A549 (cell line): ENCODE measurements at regions not wholly inside any gene's neighbourhood (a gene's known extent, or its start where the extent isn't known, plus 50 kb on each side); places are given as distances from the start of the nearest gene placed in this dataset.

Experiments used
- ATAC-seq, 2 experiments: fragments of 200-7000 bp in 1 of 2; fragments of >200 bp in 1 of 2; cut with Nextera tagmentation in 1 of 2; cut with Tn5 transposase in 1 of 2; 3 replicates each; pipeline versions ENCODE4 v1.8.0 to v1.9.1; 2018 to 2020; ENCODE audit warnings: mild to moderate bottlenecking in 1 of 2, moderate library complexity in 1 of 2
- CTCF ChIA-PET: fragments of 300-600 bp; sonication (Branson Sonifier 250); formaldehyde crosslinking; extraction: SDS; loops from one replicate; lab custom pipeline; 2021; ENCODE audit warnings: antibody characterized with exemption, inconsistent platforms; lab: Yijun Ruan, JAX
- POLR2A ChIA-PET: fragments of 350-600 bp; formaldehyde crosslinking; extraction: SDS; loops from one replicate; lab custom pipeline; 2021; ENCODE audit warnings: antibody characterized with exemption, inconsistent platforms; lab: Yijun Ruan, JAX
- DNase-seq, 2 experiments: peaks; one replicate each; pipeline versions ENCODE4 v3.0.0 to v3.0.0-alpha.2; 2011 to 2016; ENCODE audit warnings: low read depth in 1 of 2, low spot score in 1 of 2
- FAIRE-seq: peaks from 2 replicates; lab custom pipeline; 2011; peaks lifted over from hg19 to GRCh38; lab: Jason Lieb, UNC
- H3K27ac ChIP-seq, 2 experiments: fragments of >200 bp; sonication (Bioruptor Twin); formaldehyde crosslinking; 3 replicates each; pipeline ENCODE4 v1.5.1; 2016 to 2017
- H3K4me1 ChIP-seq: fragments of >200 bp; sonication (Bioruptor Twin); formaldehyde crosslinking; 3 replicates; pipeline ENCODE4 v1.6.1; 2016
- H3K4me2 ChIP-seq: fragments of >200 bp; sonication (Bioruptor Twin); formaldehyde crosslinking; 3 replicates; pipeline ENCODE4 v1.6.1; 2016
- H3K4me3 ChIP-seq: fragments of >200 bp; sonication (Bioruptor Twin); formaldehyde crosslinking; 3 replicates; pipeline ENCODE4 v1.5.1; 2016
- H3K9me3 ChIP-seq: fragments of >200 bp; sonication (Bioruptor Twin); formaldehyde crosslinking; 3 replicates; pipeline ENCODE4 v1.6.1; 2016
- CEBPB ChIP-seq, 2 experiments: fragments of >200 bp in 1 of 2; sonication (Bioruptor Twin) in 1 of 2; formaldehyde crosslinking in 1 of 2; IDR thresholded peaks; 2 replicates each; pipeline ENCODE4 v1.6.1; 2012 to 2016
- EHF ChIP-seq: fragments of 250-450 bp; sonication (Bioruptor Pico); IDR thresholded peaks from 2 replicates; pipeline ENCODE4 v1.5.0; 2020; ENCODE audit warnings: mild to moderate bottlenecking
- EP300 ChIP-seq, 2 experiments: fragments of >200 bp; sonication (Bioruptor Twin); formaldehyde crosslinking; IDR thresholded peaks; 2 replicates in 1 of 2; 3 replicates in 1 of 2; pipeline ENCODE4 v1.6.1; 2016 to 2017
- HDAC2 ChIP-seq: fragments of 200-600 bp; sonication (generic); IDR thresholded peaks from 2 replicates; pipeline ENCODE4 v1.6.1; 2016
- HEYL ChIP-seq: fragments of 250-450 bp; sonication (Bioruptor Pico); IDR thresholded peaks from 2 replicates; pipeline ENCODE4 v1.8.0; 2021; ENCODE audit warnings: mild to moderate bottlenecking, moderate library complexity
- HOXA7 ChIP-seq: fragments of 250-450 bp; sonication (Bioruptor Pico); IDR thresholded peaks from 2 replicates; pipeline ENCODE4 v1.5.0; 2020; ENCODE audit warnings: mild to moderate bottlenecking, moderate library complexity
- HOXB13 ChIP-seq: fragments of 250-450 bp; sonication (Bioruptor Pico); IDR thresholded peaks from 2 replicates; pipeline ENCODE4 v1.5.0; 2020; ENCODE audit warnings: low read depth, mild to moderate bottlenecking, moderate library complexity
- JUNB ChIP-seq: fragments of >200 bp; sonication (Bioruptor Twin); formaldehyde crosslinking; IDR thresholded peaks from 2 replicates; pipeline ENCODE4 v1.6.1; 2016
- KDM1A ChIP-seq: fragments of 200-600 bp; sonication (generic); IDR thresholded peaks from 2 replicates; pipeline ENCODE4 v1.6.1; 2016; ENCODE audit warnings: low read depth, mild to moderate bottlenecking
- MAFK ChIP-seq: fragments of 450-650 bp; IDR thresholded peaks from 2 replicates; pipeline ENCODE4 v1.6.1; 2014; ENCODE audit not compliant: partially characterized antibody
- NPAS2 ChIP-seq: fragments of 250-450 bp; sonication (Bioruptor Pico); IDR thresholded peaks from 2 replicates; pipeline ENCODE4 v1.8.0; 2022; ENCODE audit warnings: mild to moderate bottlenecking, moderate library complexity, borderline replicate concordance
- RFX5 ChIP-seq: fragments of 450-650 bp; IDR thresholded peaks from 2 replicates; pipeline ENCODE4 v1.7.1; 2014; ENCODE audit warnings: antibody characterized with exemption, mild to moderate bottlenecking, moderate library complexity
- TP53 ChIP-seq: fragments of 250-450 bp; sonication (Bioruptor Pico); IDR thresholded peaks from 2 replicates; pipeline ENCODE4 v1.5.0; 2021; ENCODE audit warnings: mild to moderate bottlenecking, moderate library complexity
- ZFP36 ChIP-seq: fragments of 450-650 bp; IDR thresholded peaks from 2 replicates; pipeline ENCODE4 v1.6.1; 2014; ENCODE audit warnings: borderline replicate concordance; ENCODE audit not compliant: partially characterized antibody
- WGBS: methylation state at CpG from one replicate; pipeline ENCODE4 v1.1.6; 2017; ENCODE audit errors: missing lambda C conversion rate; 5-methylcytosine and 5-hydroxymethylcytosine counted together
- TF ChIP-seq, protein P1 (sequence below): fragments of >200 bp; sonication (Bioruptor Twin); formaldehyde crosslinking; IDR thresholded peaks from 3 replicates; pipeline ENCODE4 v1.5.1; 2016
- TF ChIP-seq, protein P2 (sequence below): IDR thresholded peaks from 2 replicates; pipeline ENCODE4 v1.6.1; 2012; ENCODE audit warnings: low read depth, borderline replicate concordance
- TF ChIP-seq, protein P3 (sequence below): fragments of 250-450 bp; sonication (Bioruptor Pico); IDR thresholded peaks from 2 replicates; pipeline ENCODE4 v1.5.0; 2021; ENCODE audit warnings: mild to moderate bottlenecking, moderate library complexity, borderline replicate concordance

DNA sequence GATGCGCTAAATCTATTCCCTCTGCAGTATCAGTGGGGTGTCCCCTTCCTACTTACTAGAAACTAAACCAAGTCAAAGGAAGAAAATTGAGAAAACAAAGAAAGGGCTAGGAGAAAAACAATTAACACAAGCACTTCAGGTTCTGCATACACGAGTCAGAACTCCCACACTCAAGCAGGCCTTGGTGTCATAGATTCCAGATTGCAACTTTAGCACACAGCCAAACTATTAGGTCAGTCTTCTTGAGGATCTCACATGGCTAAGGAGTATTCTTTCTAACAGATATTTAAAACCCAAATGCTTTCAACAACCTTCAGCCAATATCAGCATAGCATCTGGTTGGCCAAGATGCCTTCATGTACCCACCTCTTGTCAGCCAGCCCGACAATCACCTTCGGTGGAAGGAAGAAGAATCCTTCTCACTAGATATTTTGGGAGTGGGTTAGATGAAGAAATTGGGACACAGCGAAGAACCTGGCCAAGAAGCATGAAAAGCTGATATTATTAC, 340.0 kb downstream of the VPS13C start:
- Histone ChIP-seq H3K27ac (no peak overlapping the region), H3K4me3 (no peak overlapping the region), H3K9me3 (no peaks in the 10 kb centered on the region), H3K4me2 (no peak overlapping the region), H3K4me1 (no peaks in the 10 kb centered on the region)
- TF ChIP-seq HEYL (CRISPR knock-in tag) = no peak
- TF ChIP-seq, protein P1, sequence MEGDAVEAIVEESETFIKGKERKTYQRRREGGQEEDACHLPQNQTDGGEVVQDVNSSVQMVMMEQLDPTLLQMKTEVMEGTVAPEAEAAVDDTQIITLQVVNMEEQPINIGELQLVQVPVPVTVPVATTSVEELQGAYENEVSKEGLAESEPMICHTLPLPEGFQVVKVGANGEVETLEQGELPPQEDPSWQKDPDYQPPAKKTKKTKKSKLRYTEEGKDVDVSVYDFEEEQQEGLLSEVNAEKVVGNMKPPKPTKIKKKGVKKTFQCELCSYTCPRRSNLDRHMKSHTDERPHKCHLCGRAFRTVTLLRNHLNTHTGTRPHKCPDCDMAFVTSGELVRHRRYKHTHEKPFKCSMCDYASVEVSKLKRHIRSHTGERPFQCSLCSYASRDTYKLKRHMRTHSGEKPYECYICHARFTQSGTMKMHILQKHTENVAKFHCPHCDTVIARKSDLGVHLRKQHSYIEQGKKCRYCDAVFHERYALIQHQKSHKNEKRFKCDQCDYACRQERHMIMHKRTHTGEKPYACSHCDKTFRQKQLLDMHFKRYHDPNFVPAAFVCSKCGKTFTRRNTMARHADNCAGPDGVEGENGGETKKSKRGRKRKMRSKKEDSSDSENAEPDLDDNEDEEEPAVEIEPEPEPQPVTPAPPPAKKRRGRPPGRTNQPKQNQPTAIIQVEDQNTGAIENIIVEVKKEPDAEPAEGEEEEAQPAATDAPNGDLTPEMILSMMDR = no peak
- 12% methylated on average over 5 of the region's 5 CpGs for WGBS
- no peak for FAIRE-seq
- no peak for ATAC-seq
- POLR2A ChIA-PET = no interaction called here
- DNase-seq = no peak
- CTCF ChIA-PET = no interaction called here

DNA sequence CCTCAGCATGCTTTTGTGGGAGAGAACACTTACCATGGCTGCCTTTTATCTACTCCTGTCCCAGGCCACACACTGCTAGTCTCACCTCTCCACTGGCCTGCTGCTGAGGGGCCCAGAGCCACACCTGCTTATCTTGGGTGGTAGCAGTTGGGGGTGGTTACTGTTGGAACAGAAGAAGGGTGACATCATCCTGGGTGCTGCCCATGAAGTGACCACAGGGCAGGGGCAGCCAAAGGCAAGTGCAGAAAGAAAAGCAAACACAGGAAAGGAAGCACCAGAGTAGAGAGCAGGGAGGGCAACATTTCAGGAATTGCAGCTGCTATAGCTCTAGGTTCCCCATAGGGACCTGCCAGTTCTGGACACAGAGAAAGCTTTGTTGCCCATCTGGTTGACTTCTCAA, 345.2 kb downstream of the VPS13C start:
- DNase-seq (no peak), ATAC-seq (peak in 1 of 2 experiments; percentile 41; a peak in 2 of 6 replicates), FAIRE-seq (no peak)
- Histone ChIP-seq H3K9me3 (no peaks in the 10 kb centered on the region), H3K4me3 (no peak overlapping the region), H3K4me2 (no peak overlapping the region), H3K27ac (no peak overlapping the region), H3K4me1 (no peaks in the 10 kb centered on the region)
- TF ChIP-seq CEBPB (IDR thresholded peaks at IDR 0.05) = no peak
- no peak for TF ChIP-seq EP300 (IDR thresholded peaks at IDR 0.05)
- CTCF ChIA-PET = no interaction called here
- POLR2A ChIA-PET = no interaction called here

DNA sequence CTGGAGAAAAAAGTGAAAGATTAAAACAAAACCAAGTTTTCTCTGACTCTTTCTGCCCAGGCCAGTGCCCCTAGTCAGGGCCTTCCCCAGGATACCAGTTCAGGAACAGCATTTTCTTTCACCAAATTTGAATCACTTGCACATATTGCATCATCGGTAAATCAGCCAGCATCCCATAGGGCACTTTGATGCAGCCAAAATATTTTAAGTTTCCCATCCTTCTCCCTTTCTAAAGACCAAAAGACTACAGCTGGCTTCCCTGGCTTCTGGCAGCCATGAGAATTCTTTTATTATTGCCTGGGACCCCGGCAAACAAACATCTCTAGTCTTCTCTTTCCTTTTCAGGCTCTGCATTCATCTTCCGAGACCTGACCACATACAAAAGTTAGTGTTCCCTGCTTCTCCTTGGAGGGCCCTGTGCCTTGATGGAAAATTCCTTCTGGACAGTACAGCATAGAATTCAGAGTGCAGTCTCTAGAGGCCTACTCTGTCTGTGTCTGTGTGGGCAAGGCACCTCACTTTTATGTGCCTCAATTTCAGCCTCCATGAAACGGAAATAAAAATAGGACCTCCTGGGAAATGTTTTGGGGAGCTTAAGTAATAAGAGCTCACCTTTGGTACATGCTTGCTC, 348.0 kb downstream of the VPS13C start:
- 19% methylated on average over 4 of the region's 4 CpGs for WGBS
- Histone ChIP-seq H3K4me1 (no peaks in the 10 kb centered on the region), H3K4me3 (no peak overlapping the region), H3K9me3 (no peaks in the 10 kb centered on the region)
- DNase-seq (no peak), ATAC-seq (no peak), FAIRE-seq (no peak)
- POLR2A ChIA-PET = interaction anchor here (0.6 kb wide), 1 partner anchor 144 kb away, joined by 4 read pairs; no protein-coding TSS in a partner anchor
- CTCF ChIA-PET = interaction anchor here (0.6 kb wide), 1 partner anchor 14 kb away, joined by 3 read pairs; no protein-coding TSS in a partner anchor
- TF ChIP-seq KDM1A (no peak), JUNB (no peak), HDAC2 (no peak), EHF (CRISPR knock-in tag) (no peak), TP53 (no peak), HOXB13 (CRISPR knock-in tag) (no peak), RFX5 (no peak)
- TF ChIP-seq, protein P2, sequence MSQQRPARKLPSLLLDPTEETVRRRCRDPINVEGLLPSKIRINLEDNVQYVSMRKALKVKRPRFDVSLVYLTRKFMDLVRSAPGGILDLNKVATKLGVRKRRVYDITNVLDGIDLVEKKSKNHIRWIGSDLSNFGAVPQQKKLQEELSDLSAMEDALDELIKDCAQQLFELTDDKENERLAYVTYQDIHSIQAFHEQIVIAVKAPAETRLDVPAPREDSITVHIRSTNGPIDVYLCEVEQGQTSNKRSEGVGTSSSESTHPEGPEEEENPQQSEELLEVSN = no peak
- TF ChIP-seq, protein P3, sequence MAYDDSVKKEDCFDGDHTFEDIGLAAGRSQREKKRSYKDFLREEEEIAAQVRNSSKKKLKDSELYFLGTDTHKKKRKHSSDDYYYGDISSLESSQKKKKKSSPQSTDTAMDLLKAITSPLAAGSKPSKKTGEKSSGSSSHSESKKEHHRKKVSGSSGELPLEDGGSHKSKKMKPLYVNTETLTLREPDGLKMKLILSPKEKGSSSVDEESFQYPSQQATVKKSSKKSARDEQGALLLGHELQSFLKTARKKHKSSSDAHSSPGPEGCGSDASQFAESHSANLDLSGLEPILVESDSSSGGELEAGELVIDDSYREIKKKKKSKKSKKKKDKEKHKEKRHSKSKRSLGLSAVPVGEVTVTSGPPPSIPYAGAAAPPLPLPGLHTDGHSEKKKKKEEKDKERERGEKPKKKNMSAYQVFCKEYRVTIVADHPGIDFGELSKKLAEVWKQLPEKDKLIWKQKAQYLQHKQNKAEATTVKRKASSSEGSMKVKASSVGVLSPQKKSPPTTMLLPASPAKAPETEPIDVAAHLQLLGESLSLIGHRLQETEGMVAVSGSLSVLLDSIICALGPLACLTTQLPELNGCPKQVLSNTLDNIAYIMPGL (CRISPR knock-in tag) = no peak
- TF ChIP-seq, all 56 proteins: peak for 0
- Histone ChIP-seq H3K27ac (no peak overlapping the region), H3K4me2 (no peak overlapping the region)

DNA sequence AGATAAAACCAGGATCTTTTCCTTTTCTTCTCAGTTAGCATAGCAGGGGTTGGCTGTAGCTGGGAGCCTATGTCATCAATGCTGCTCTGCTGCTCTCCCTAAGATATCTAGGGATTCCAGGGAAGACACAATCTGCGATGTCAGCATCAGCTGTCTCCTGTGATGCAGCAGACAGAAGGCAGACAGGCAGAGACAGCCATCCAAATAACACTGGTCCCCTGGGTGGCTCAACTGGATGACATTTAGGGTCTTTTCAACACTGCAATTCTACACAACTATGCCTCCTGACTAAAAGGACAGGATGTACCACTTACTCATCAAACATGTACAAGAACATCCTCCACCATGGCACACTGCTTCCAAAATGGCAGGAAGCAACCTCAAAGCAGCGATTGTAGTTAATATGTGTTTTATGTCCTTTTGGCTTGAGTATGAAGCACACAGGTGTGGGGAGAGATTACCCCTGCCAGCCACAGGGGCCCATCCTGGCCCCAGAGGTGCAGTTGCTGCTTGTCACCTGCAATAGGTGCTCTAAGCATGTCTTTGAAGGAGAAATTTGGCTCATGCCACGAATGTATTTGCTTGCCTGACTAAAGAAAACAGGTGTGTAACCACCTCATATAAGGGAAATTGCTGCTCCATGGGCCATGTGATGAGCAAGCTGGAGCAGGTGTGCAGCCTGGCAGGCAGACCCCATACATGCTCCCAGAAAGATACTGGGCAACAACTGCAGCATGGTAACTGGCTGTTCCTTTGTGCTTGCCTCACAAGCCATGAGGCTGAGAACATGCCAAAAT, 357.8 kb downstream of the VPS13C start:
- Histone ChIP-seq H3K4me3 (no peak overlapping the region), H3K9me3 (no peaks in the 10 kb centered on the region), H3K4me1 (no peaks in the 10 kb centered on the region), H3K4me2 (no peak overlapping the region), H3K27ac (no peak overlapping the region)
- FAIRE-seq (no peak), DNase-seq (no peak), ATAC-seq (no peak)
- ChIA-PET CTCF (no interaction called here), POLR2A (no interaction called here)
- peak; percentile 53 for TF ChIP-seq MAFK
- TF ChIP-seq NPAS2 (CRISPR knock-in tag) = no peak
- no peak for TF ChIP-seq ZFP36
- no peak for TF ChIP-seq HOXA7
- 3% methylated on average over 3 of the region's 3 CpGs for WGBS
